H1 (cell line): ENCODE measurements at regions not wholly inside any gene's neighbourhood (a gene's known extent, or its start where the extent isn't known, plus 50 kb on each side); places are given as distances from the start of the nearest gene placed in this dataset.

Source experiments
- CTBP2 ChIP-seq: IDR thresholded peaks from 2 replicates; pipeline ENCODE4 v1.7.0; 2011; ENCODE audit warnings: borderline replicate concordance, mild to moderate bottlenecking, moderate library complexity, mixed read lengths, low read length; ENCODE audit not compliant: insufficient read depth, insufficient read length
- SRF ChIP-seq: IDR thresholded peaks from 2 replicates; pipeline ENCODE4 v1.6.1; 2011; ENCODE audit warnings: mild to moderate bottlenecking, low read depth, low read length, moderate library complexity

DNA sequence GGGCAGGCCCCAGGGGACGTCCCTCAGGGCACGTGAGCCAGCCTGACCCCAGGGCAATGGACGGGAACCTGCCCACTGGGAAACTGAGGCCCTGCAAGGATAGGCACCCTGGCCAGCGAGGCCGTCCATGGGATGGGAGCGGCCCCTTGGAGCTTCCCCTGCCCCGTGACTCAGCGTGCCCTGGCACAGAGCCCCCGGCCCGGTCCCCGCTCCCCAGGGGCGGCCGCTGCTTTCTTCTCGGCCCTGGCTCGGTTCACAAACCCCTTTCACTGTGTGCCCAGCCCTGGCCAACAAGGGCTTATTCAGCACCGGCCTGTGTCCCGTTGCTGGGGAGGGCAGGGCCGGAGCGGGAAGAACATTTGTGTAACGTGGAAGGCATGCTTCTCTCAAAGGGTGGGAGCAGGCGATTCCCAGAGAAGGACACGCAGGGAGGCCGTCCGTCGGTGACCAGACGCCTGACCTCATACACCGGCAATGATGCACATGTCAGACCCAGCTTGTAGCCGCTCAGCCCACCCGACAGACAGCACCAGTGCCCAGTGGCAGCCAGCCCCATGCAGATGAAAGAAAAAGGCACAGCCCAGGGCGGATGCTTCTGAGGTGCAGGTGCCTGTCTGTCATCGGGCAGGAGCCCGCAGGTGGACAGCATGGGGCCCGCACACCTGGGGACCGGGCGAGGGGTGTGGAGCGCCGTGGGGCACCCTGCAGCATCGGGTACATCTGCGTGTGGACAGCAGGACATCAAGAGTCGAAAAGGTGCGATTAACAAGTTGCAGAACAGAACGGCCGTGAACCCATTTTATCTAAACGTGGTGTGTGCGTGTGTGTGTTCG, 94.5 kb downstream of the PDGFA start (continued):
- TF ChIP-seq SRF (no peak), CTBP2 (no peak)
